WTC11 (cell line): ENCODE measurements at regions not wholly inside any gene's neighbourhood (a gene's known extent, or its start where the extent isn't known, plus 50 kb on each side); places are given as distances from the start of the nearest gene placed in this dataset.

Experiments used
- ATAC-seq: fragments of 200-7000 bp; cut with Tn5 transposase; 2 replicates; pipeline ENCODE4 v1.10.0; 2021; ENCODE audit warnings: mild to moderate bottlenecking, moderate library complexity
- CTCF ChIA-PET: fragments of 300-600 bp; sonication (Branson Sonifier 250); formaldehyde crosslinking; loops from one replicate; lab custom pipeline; 2021; ENCODE audit warnings: antibody characterized with exemption; lab: Charles Lee
- POLR2A ChIA-PET: fragments of 350-600 bp; sonication (Branson Sonifier 250); formaldehyde crosslinking; loops from one replicate; lab custom pipeline; 2021; ENCODE audit warnings: antibody characterized with exemption; lab: Charles Lee
- DNase-seq: peaks from one replicate; pipeline ENCODE4 v3.0.0; 2021; ENCODE audit warnings: low spot score
- H3K27ac Mint-ChIP-seq: 2 replicates; pipeline ENCODE4 v1.8.0; 2021; ENCODE audit warnings: mixed read lengths
- H3K27me3 Mint-ChIP-seq: 2 replicates; pipeline ENCODE4 v1.8.0; 2021; ENCODE audit warnings: low read depth, mild to moderate bottlenecking, moderate library complexity, mixed read lengths
- H3K36me3 Mint-ChIP-seq: 2 replicates; pipeline ENCODE4 v1.8.0; 2021; ENCODE audit warnings: mixed read lengths
- H3K4me1 Mint-ChIP-seq: 2 replicates; pipeline ENCODE4 v1.8.0; 2022; ENCODE audit warnings: mixed read lengths
- H3K4me3 Mint-ChIP-seq: 2 replicates; pipeline ENCODE4 v1.8.0; 2021; ENCODE audit warnings: mild to moderate bottlenecking, moderate library complexity, mixed read lengths
- H3K9me3 Mint-ChIP-seq: 2 replicates; pipeline ENCODE4 v1.8.0; 2021; ENCODE audit warnings: mixed read lengths
- AFF4 ChIP-seq: sonication (generic); formaldehyde crosslinking; IDR thresholded peaks from 2 replicates; pipeline ENCODE4 v1.8.1; 2023; ENCODE audit warnings: mild to moderate bottlenecking, missing genetic modification reagents, borderline replicate concordance
- ATF1 ChIP-seq: sonication (generic); formaldehyde crosslinking; IDR thresholded peaks from 2 replicates; pipeline ENCODE4 v1.8.1; 2023; ENCODE audit warnings: mild to moderate bottlenecking, moderate library complexity, missing genetic modification reagents
- CBFB ChIP-seq: sonication (generic); formaldehyde crosslinking; IDR thresholded peaks from 2 replicates; pipeline ENCODE4 v1.8.1; 2022; ENCODE audit warnings: mild to moderate bottlenecking, low read depth, missing genetic modification reagents
- CDX4 ChIP-seq: fragments of 250-450 bp; sonication (Bioruptor Pico); IDR thresholded peaks from 2 replicates; pipeline ENCODE4 v1.9.0; 2021; ENCODE audit warnings: moderate library complexity, mild to moderate bottlenecking, inconsistent platforms, borderline replicate concordance
- HMGA2 ChIP-seq: fragments of 250-450 bp; sonication (Bioruptor Pico); IDR thresholded peaks from 2 replicates; pipeline ENCODE4 v1.4.0; 2021; ENCODE audit warnings: mild to moderate bottlenecking, moderate library complexity
- NFATC4 ChIP-seq: fragments of 250-450 bp; sonication (Bioruptor Pico); IDR thresholded peaks from 2 replicates; pipeline ENCODE4 v1.9.0; 2021; ENCODE audit warnings: mild to moderate bottlenecking
- NR3C1 ChIP-seq: sonication (generic); formaldehyde crosslinking; conservative IDR thresholded peaks from 2 replicates; pipeline ENCODE4 v1.8.1; 2023; ENCODE audit warnings: low read depth, mild to moderate bottlenecking, missing genetic modification reagents
- TCF7 ChIP-seq: sonication (generic); formaldehyde crosslinking; IDR thresholded peaks from 2 replicates; pipeline ENCODE4 v1.8.0; 2022; ENCODE audit warnings: mild to moderate bottlenecking, low read depth, missing genetic modification reagents, moderate library complexity
- TEAD1 ChIP-seq: sonication (generic); formaldehyde crosslinking; IDR thresholded peaks from 2 replicates; pipeline ENCODE4 v1.8.0; 2022; ENCODE audit warnings: mild to moderate bottlenecking, missing genetic modification reagents
- ZBTB43 ChIP-seq: sonication (generic); formaldehyde crosslinking; IDR thresholded peaks from 2 replicates; pipeline ENCODE4 v1.8.1; 2023; ENCODE audit warnings: mild to moderate bottlenecking, missing genetic modification reagents
- ZNF121 ChIP-seq: sonication (generic); formaldehyde crosslinking; IDR thresholded peaks from 2 replicates; pipeline ENCODE4 v1.8.0; 2023; ENCODE audit warnings: missing genetic modification reagents
- ZNF317 ChIP-seq: sonication (generic); formaldehyde crosslinking; IDR thresholded peaks from 2 replicates; pipeline ENCODE4 v1.8.1; 2023; ENCODE audit warnings: low read depth, mild to moderate bottlenecking, moderate library complexity, missing genetic modification reagents, borderline replicate concordance
- TF ChIP-seq, protein P1 (sequence below): sonication (generic); formaldehyde crosslinking; IDR thresholded peaks from 2 replicates; pipeline ENCODE4 v1.8.0; 2023; ENCODE audit warnings: mild to moderate bottlenecking, missing genetic modification reagents
- TF ChIP-seq, protein P2 (sequence below): fragments of 250-450 bp; sonication (Bioruptor Pico); IDR thresholded peaks from 2 replicates; pipeline ENCODE4 v2.1.2; 2022; ENCODE audit warnings: mild to moderate bottlenecking, moderate library complexity
- TF ChIP-seq, protein P3 (sequence below): sonication (generic); formaldehyde crosslinking; IDR thresholded peaks from 2 replicates; pipeline ENCODE4 v1.8.1; 2022; ENCODE audit warnings: mild to moderate bottlenecking, moderate library complexity, missing genetic modification reagents
- TF ChIP-seq, protein P4 (sequence below): sonication (generic); formaldehyde crosslinking; IDR thresholded peaks from 2 replicates; pipeline ENCODE4 v1.8.0; 2022; ENCODE audit warnings: mild to moderate bottlenecking, missing genetic modification reagents
- TF ChIP-seq, protein P5 (sequence below): sonication (generic); formaldehyde crosslinking; IDR thresholded peaks from 2 replicates; pipeline ENCODE4 v1.8.1; 2023; ENCODE audit warnings: mild to moderate bottlenecking, missing genetic modification reagents, moderate library complexity
- TF ChIP-seq, protein P6 (sequence below): sonication (generic); formaldehyde crosslinking; IDR thresholded peaks from 2 replicates; pipeline ENCODE4 v1.8.1; 2022; ENCODE audit warnings: low read depth, missing genetic modification reagents, borderline replicate concordance

GRCh38 chr18:73663581-73663980, 484.1 kb downstream of the FBXO15 start:
- Mint-ChIP-seq H3K36me3 (peaks cover 4% of the 10 kb centered on the region; the same call in 1 of the 2 replicates), H3K27me3 (no peaks in the 10 kb centered on the region), H3K4me1 (no peaks in the 10 kb centered on the region), H3K27ac (no peak overlapping the region), H3K9me3 (peaks cover 11% of the 10 kb centered on the region), H3K4me3 (no peak overlapping the region)
- ChIA-PET POLR2A (interaction anchor here (0.7 kb wide), 1 partner anchor 125 kb away, joined by 3 read pairs; no protein-coding TSS in a partner anchor), CTCF (no interaction called here)
- ATAC-seq (no peak), DNase-seq (no peak)
- no peak for TF ChIP-seq ZNF121 (CRISPR knock-in tag)
- TF ChIP-seq ZBTB43 (CRISPR knock-in tag): no peak
- TF ChIP-seq HMGA2: no peak
- TF ChIP-seq, protein P1, sequence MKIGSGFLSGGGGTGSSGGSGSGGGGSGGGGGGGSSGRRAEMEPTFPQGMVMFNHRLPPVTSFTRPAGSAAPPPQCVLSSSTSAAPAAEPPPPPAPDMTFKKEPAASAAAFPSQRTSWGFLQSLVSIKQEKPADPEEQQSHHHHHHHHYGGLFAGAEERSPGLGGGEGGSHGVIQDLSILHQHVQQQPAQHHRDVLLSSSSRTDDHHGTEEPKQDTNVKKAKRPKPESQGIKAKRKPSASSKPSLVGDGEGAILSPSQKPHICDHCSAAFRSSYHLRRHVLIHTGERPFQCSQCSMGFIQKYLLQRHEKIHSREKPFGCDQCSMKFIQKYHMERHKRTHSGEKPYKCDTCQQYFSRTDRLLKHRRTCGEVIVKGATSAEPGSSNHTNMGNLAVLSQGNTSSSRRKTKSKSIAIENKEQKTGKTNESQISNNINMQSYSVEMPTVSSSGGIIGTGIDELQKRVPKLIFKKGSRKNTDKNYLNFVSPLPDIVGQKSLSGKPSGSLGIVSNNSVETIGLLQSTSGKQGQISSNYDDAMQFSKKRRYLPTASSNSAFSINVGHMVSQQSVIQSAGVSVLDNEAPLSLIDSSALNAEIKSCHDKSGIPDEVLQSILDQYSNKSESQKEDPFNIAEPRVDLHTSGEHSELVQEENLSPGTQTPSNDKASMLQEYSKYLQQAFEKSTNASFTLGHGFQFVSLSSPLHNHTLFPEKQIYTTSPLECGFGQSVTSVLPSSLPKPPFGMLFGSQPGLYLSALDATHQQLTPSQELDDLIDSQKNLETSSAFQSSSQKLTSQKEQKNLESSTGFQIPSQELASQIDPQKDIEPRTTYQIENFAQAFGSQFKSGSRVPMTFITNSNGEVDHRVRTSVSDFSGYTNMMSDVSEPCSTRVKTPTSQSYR: no peak
- no peak for TF ChIP-seq CBFB (CRISPR knock-in tag)
- TF ChIP-seq, protein P2, sequence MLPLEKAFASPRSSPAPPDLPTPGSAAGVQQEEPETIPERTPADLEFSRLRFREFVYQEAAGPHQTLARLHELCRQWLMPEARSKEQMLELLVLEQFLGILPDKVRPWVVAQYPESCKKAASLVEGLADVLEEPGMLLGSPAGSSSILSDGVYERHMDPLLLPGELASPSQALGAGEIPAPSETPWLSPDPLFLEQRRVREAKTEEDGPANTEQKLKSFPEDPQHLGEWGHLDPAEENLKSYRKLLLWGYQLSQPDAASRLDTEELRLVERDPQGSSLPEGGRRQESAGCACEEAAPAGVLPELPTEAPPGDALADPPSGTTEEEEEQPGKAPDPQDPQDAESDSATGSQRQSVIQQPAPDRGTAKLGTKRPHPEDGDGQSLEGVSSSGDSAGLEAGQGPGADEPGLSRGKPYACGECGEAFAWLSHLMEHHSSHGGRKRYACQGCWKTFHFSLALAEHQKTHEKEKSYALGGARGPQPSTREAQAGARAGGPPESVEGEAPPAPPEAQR (CRISPR knock-in tag): no peak
- no peak for TF ChIP-seq CDX4 (CRISPR knock-in tag)
- TF ChIP-seq TCF7 (CRISPR knock-in tag): no peak
- TF ChIP-seq AFF4: no peak

DNA sequence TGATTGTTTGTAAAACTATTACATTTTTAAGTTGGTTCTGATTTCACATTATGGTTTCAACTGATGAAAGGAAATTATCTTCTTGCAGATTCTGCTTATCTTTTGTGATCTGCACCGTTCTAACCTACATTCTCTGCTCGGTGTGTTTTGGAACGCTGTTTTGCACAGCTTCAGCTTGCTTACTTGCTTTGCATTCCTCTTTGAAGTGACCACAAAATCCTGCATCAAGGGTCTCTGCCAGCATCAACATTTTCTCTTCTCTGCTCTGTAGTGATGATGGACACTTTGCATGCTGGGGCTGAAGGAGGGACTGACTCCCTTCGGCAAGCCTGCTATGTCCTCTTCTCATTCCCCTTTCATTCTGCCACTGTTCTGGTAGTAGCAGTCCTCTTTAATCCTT, 485.2 kb downstream of the FBXO15 start:
- CTCF ChIA-PET: no interaction called here
- POLR2A ChIA-PET: no interaction called here
- DNase-seq (no peak), ATAC-seq (no peak)
- H3K4me3 Mint-ChIP-seq: no peak overlapping the region
- no peaks in the 10 kb centered on the region for H3K4me1 Mint-ChIP-seq
- H3K27me3 Mint-ChIP-seq: no peaks in the 10 kb centered on the region
- H3K27ac Mint-ChIP-seq: no peak overlapping the region
- peaks cover 11% of the 10 kb centered on the region for H3K9me3 Mint-ChIP-seq
- peaks cover 4% of the 10 kb centered on the region; the same call in 1 of the 2 replicates for H3K36me3 Mint-ChIP-seq
- TF ChIP-seq, protein P3, sequence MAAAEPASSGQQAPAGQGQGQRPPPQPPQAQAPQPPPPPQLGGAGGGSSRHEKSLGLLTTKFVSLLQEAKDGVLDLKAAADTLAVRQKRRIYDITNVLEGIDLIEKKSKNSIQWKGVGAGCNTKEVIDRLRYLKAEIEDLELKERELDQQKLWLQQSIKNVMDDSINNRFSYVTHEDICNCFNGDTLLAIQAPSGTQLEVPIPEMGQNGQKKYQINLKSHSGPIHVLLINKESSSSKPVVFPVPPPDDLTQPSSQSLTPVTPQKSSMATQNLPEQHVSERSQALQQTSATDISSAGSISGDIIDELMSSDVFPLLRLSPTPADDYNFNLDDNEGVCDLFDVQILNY (CRISPR knock-in tag): no peak
- TF ChIP-seq NFATC4 (CRISPR knock-in tag) (no peak), TEAD1 (CRISPR knock-in tag) (no peak), ZNF317 (CRISPR knock-in tag) (no peak), ZNF121 (CRISPR knock-in tag) (no peak), ZBTB43 (CRISPR knock-in tag) (no peak), HMGA2 (no peak), ATF1 (no peak), NR3C1 (CRISPR knock-in tag) (no peak)
- TF ChIP-seq, protein P4, sequence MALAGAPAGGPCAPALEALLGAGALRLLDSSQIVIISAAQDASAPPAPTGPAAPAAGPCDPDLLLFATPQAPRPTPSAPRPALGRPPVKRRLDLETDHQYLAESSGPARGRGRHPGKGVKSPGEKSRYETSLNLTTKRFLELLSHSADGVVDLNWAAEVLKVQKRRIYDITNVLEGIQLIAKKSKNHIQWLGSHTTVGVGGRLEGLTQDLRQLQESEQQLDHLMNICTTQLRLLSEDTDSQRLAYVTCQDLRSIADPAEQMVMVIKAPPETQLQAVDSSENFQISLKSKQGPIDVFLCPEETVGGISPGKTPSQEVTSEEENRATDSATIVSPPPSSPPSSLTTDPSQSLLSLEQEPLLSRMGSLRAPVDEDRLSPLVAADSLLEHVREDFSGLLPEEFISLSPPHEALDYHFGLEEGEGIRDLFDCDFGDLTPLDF (CRISPR knock-in tag): no peak
- TF ChIP-seq, protein P5, sequence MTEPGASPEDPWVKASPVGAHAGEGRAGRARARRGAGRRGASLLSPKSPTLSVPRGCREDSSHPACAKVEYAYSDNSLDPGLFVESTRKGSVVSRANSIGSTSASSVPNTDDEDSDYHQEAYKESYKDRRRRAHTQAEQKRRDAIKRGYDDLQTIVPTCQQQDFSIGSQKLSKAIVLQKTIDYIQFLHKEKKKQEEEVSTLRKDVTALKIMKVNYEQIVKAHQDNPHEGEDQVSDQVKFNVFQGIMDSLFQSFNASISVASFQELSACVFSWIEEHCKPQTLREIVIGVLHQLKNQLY (CRISPR knock-in tag): no peak
- TF ChIP-seq, protein P6, sequence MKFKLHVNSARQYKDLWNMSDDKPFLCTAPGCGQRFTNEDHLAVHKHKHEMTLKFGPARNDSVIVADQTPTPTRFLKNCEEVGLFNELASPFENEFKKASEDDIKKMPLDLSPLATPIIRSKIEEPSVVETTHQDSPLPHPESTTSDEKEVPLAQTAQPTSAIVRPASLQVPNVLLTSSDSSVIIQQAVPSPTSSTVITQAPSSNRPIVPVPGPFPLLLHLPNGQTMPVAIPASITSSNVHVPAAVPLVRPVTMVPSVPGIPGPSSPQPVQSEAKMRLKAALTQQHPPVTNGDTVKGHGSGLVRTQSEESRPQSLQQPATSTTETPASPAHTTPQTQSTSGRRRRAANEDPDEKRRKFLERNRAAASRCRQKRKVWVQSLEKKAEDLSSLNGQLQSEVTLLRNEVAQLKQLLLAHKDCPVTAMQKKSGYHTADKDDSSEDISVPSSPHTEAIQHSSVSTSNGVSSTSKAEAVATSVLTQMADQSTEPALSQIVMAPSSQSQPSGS (CRISPR knock-in tag): no peak
